ENCODE measurements at regions not wholly inside any gene's neighbourhood (a gene's known extent, or its start where the extent isn't known, plus 50 kb on each side); places are given as distances from the start of the nearest gene placed in this dataset.
A peak's percentile ranks its signal among the peaks of the same experiment; 100 is the strongest.

DNA sequence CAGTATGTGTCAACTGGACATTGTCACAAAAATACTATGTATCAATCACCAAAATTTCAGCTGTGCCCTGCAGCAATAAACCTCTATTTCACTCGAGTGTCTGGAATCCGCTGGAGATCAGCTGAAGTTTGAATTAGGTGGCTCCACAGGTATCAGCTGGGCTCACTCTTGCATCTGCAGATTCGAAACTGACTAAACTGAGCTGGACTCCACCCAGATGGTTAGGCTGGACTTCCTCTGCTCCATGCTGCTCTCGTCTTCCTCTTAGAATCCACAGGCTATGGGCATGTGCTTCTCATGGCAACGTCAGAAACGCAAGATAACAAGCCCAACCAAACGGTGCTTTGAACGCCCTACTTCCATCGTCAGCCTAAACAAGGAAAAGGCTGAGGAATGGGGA lies 565.3 kb upstream of the ROBO2 start:
- no peak overlapping the region for H3K23ac ChIP-seq (ENCODE audit: low read depth, low read length, poor library complexity)
- H3K4me2 ChIP-seq (ENCODE audit: insufficient read depth, low read length, poor library complexity, severe bottlenecking) = no peak overlapping the region
- no peak overlapping the region for H3K14ac ChIP-seq (ENCODE audit: low read length)
- no peak overlapping the region for H3K4ac ChIP-seq (ENCODE audit: low read length)
- H2BK15ac ChIP-seq (ENCODE audit: low read length) = no peak overlapping the region
- H2BK5ac ChIP-seq (ENCODE audit: low read length) = no peak overlapping the region
- no peak overlapping the region for H2AFZ ChIP-seq (ENCODE audit: low read length)
- no peaks in the 10 kb centered on the region for H3K4me1 ChIP-seq (ENCODE audit: control insufficient read depth in 2 of 2, insufficient read depth in 1 of 2, low read depth in 1 of 2, low read length in 2 of 2)
- H3K4me3 ChIP-seq (ENCODE audit: low read length in 2 of 2) = no peak overlapping the region
- H3K9me3 ChIP-seq (replicated peaks in 1 of 2; ENCODE audit: control insufficient read depth in 2 of 2, insufficient read depth in 1 of 2, low read depth in 1 of 2, low read length in 2 of 2) = no peaks in the 10 kb centered on the region
- H2BK120ac ChIP-seq (ENCODE audit: low read depth, low read length) = no peak overlapping the region
- H2AK5ac ChIP-seq (ENCODE audit: low read depth, low read length) = no peak overlapping the region
- no peaks in the 10 kb centered on the region for H3K79me1 ChIP-seq (ENCODE audit: low read depth, low read length)
- DNase-seq (ENCODE audit: low spot score) = no peak
- no peak overlapping the region for H2BK12ac ChIP-seq (ENCODE audit: low read length)
- H3K27me3 ChIP-seq (ENCODE audit: control insufficient read depth in 3 of 3, insufficient read depth in 3 of 3, low read depth in 1 of 3, low read length in 3 of 3) = no peaks in the 10 kb centered on the region
- no peak overlapping the region for H3K27ac ChIP-seq (replicated peaks; ENCODE audit: low read length)
- no peak overlapping the region for H4K91ac ChIP-seq (ENCODE audit: low read depth, low read length, poor library complexity)
- no CpG with 5 or more reads among the region's 9 CpGs for WGBS, 2 donors (ENCODE audit: extremely low coverage in 2 of 2, insufficient read length in 2 of 2, insufficient replicate concordance in 1 of 2)
- no peak overlapping the region for H3K9ac ChIP-seq (ENCODE audit: low read depth, low read length, poor library complexity)
- H3K18ac ChIP-seq (ENCODE audit: low read length) = peak overlapping the region; percentile 58
- H4K8ac ChIP-seq (ENCODE audit: low read depth, low read length) = no peak overlapping the region
- no peaks in the 10 kb centered on the region for H3K36me3 ChIP-seq (replicated peaks in 1 of 2; ENCODE audit: control insufficient read depth in 2 of 2, insufficient read depth in 2 of 2, low read length in 2 of 2)

DNA sequence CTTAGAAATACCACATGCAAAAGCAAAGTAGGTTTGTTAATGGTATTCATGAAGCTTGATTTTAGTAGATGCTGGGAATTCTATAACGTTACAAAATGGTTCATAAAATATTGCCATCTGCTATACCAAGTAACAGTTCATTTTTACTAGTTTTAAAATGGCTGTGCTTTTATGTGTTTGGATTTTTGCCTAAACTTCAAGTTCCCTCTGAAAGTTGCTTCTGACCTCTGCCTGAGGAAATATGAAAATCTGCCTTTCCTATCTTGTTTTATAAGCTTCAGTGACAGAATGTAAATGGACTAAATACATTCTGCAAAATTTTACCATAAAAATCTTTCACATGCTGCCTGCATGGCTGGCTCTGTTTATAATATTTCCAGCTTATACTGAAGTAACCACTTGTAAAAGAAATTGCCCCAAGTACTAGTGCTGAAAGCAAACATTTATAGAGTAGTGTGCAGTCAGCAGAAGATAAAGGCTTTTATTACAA lies 560.7 kb upstream of the ROBO2 start:
- Histone ChIP-seq H3K23ac (ENCODE audit: low read depth, low read length, poor library complexity) (no peak overlapping the region), H2AK5ac (ENCODE audit: low read depth, low read length) (no peak overlapping the region), H3K27ac (replicated peaks; ENCODE audit: low read length) (no peak overlapping the region), H2BK5ac (ENCODE audit: low read length) (no peak overlapping the region), H3K14ac (ENCODE audit: low read length) (no peak overlapping the region), H3K4ac (ENCODE audit: low read length) (no peak overlapping the region), H2BK15ac (ENCODE audit: low read length) (no peak overlapping the region), H2BK12ac (ENCODE audit: low read length) (no peak overlapping the region), H3K4me2 (ENCODE audit: insufficient read depth, low read length, poor library complexity, severe bottlenecking) (no peak overlapping the region), H3K4me3 (ENCODE audit: low read length in 2 of 2) (no peak overlapping the region), H3K4me1 (ENCODE audit: control insufficient read depth in 2 of 2, insufficient read depth in 1 of 2, low read depth in 1 of 2, low read length in 2 of 2) (no peaks in the 10 kb centered on the region), H3K9ac (ENCODE audit: low read depth, low read length, poor library complexity) (no peak overlapping the region), H3K79me1 (ENCODE audit: low read depth, low read length) (no peaks in the 10 kb centered on the region), H2AFZ (ENCODE audit: low read length) (no peak overlapping the region), H4K91ac (ENCODE audit: low read depth, low read length, poor library complexity) (no peak overlapping the region), H3K18ac (ENCODE audit: low read length) (no peak overlapping the region), H4K8ac (ENCODE audit: low read depth, low read length) (no peak overlapping the region), H3K36me3 (replicated peaks in 1 of 2; ENCODE audit: control insufficient read depth in 2 of 2, insufficient read depth in 2 of 2, low read length in 2 of 2) (no peaks in the 10 kb centered on the region), H3K9me3 (replicated peaks in 1 of 2; ENCODE audit: control insufficient read depth in 2 of 2, insufficient read depth in 1 of 2, low read depth in 1 of 2, low read length in 2 of 2) (no peaks in the 10 kb centered on the region), H2BK120ac (ENCODE audit: low read depth, low read length) (no peak overlapping the region), H3K27me3 (ENCODE audit: control insufficient read depth in 3 of 3, insufficient read depth in 3 of 3, low read depth in 1 of 3, low read length in 3 of 3) (no peaks in the 10 kb centered on the region)
- no peak for DNase-seq (ENCODE audit: low spot score)
- WGBS, 2 donors (ENCODE audit: extremely low coverage in 2 of 2, insufficient read length in 2 of 2, insufficient replicate concordance in 1 of 2) = no CpG with 5 or more reads among the region's 1 CpG

DNA sequence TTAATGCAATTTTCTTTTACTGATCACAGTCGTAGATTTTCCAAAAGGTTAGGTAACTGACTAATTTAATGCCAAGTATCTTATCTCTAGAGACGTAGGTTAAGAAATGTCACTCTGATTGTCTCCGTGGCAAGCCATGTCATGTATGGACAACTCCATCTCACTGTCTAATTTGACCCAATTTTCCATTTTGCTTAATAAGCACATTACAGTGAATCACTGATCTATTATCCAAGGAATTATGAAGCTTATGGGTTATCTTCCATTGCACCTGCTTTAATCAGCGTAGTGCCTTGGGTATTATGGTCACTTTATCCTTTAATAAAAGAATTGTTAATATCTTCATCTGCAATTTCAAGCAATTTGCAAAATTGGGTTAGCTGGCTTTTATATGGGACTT lies 557.4 kb upstream of the ROBO2 start:
- H3K23ac ChIP-seq (ENCODE audit: low read depth, low read length, poor library complexity) = no peak overlapping the region
- H4K91ac ChIP-seq (ENCODE audit: low read depth, low read length, poor library complexity) = no peak overlapping the region
- no peak overlapping the region for H2BK15ac ChIP-seq (ENCODE audit: low read length)
- H3K79me1 ChIP-seq (ENCODE audit: low read depth, low read length) = no peaks in the 10 kb centered on the region
- no peaks in the 10 kb centered on the region for H3K4me1 ChIP-seq (ENCODE audit: control insufficient read depth in 2 of 2, insufficient read depth in 1 of 2, low read depth in 1 of 2, low read length in 2 of 2)
- H2AK5ac ChIP-seq (ENCODE audit: low read depth, low read length) = no peak overlapping the region
- H3K9me3 ChIP-seq (replicated peaks in 1 of 2; ENCODE audit: control insufficient read depth in 2 of 2, insufficient read depth in 1 of 2, low read depth in 1 of 2, low read length in 2 of 2) = no peaks in the 10 kb centered on the region
- H3K36me3 ChIP-seq (replicated peaks in 1 of 2; ENCODE audit: control insufficient read depth in 2 of 2, insufficient read depth in 2 of 2, low read length in 2 of 2) = no peaks in the 10 kb centered on the region
- H3K4ac ChIP-seq (ENCODE audit: low read length) = no peak overlapping the region
- no peak overlapping the region for H2BK5ac ChIP-seq (ENCODE audit: low read length)
- no peak overlapping the region for H3K14ac ChIP-seq (ENCODE audit: low read length)
- no CpG with 5 or more reads among the region's 4 CpGs for WGBS, 2 donors (ENCODE audit: extremely low coverage in 2 of 2, insufficient read length in 2 of 2, insufficient replicate concordance in 1 of 2)
- H2BK120ac ChIP-seq (ENCODE audit: low read depth, low read length) = no peak overlapping the region
- no peak overlapping the region for H2BK12ac ChIP-seq (ENCODE audit: low read length)
- no peak for DNase-seq (ENCODE audit: low spot score)
- no peak overlapping the region for H3K9ac ChIP-seq (ENCODE audit: low read depth, low read length, poor library complexity)
- no peaks in the 10 kb centered on the region for H3K27me3 ChIP-seq (ENCODE audit: control insufficient read depth in 3 of 3, insufficient read depth in 3 of 3, low read depth in 1 of 3, low read length in 3 of 3)
- H3K27ac ChIP-seq (replicated peaks; ENCODE audit: low read length) = no peak overlapping the region
- no peak overlapping the region for H3K18ac ChIP-seq (ENCODE audit: low read length)
- no peak overlapping the region for H2AFZ ChIP-seq (ENCODE audit: low read length)
- no peak overlapping the region for H3K4me3 ChIP-seq (ENCODE audit: low read length in 2 of 2)
- no peak overlapping the region for H4K8ac ChIP-seq (ENCODE audit: low read depth, low read length)
- H3K4me2 ChIP-seq (ENCODE audit: insufficient read depth, low read length, poor library complexity, severe bottlenecking) = no peak overlapping the region

DNA sequence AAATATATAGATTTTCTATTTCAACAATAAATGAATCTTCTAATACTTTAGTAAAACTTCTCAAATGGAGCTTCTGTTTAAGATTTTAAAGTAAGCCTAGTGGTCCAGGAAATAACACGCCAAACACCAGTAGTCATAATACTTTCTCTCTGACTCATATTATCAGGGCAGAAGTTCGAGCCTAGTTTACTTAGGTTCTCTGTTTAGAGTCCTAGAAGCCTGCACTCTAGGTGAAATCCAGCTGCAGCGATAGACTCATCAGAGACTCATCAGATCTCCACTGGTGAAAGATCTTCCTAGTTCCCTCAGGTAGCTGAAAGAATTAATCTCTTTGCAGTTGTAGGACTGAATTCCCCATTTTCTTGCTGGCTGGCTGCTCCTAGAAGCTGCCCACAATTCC lies 552.5 kb upstream of the ROBO2 start:
- no peaks in the 10 kb centered on the region for H3K27me3 ChIP-seq (ENCODE audit: control insufficient read depth in 3 of 3, insufficient read depth in 3 of 3, low read depth in 1 of 3, low read length in 3 of 3)
- H3K79me1 ChIP-seq (ENCODE audit: low read depth, low read length) = no peaks in the 10 kb centered on the region
- H3K4me1 ChIP-seq (ENCODE audit: control insufficient read depth in 2 of 2, insufficient read depth in 1 of 2, low read depth in 1 of 2, low read length in 2 of 2) = no peaks in the 10 kb centered on the region
- no peaks in the 10 kb centered on the region for H3K36me3 ChIP-seq (replicated peaks in 1 of 2; ENCODE audit: control insufficient read depth in 2 of 2, insufficient read depth in 2 of 2, low read length in 2 of 2)
- no CpG with 5 or more reads among the region's 3 CpGs for WGBS, 2 donors (ENCODE audit: extremely low coverage in 2 of 2, insufficient read length in 2 of 2, insufficient replicate concordance in 1 of 2)
- no peak overlapping the region for H3K14ac ChIP-seq (ENCODE audit: low read length)
- DNase-seq (ENCODE audit: low spot score) = no peak
- H3K18ac ChIP-seq (ENCODE audit: low read length) = no peak overlapping the region
- H4K8ac ChIP-seq (ENCODE audit: low read depth, low read length) = no peak overlapping the region
- H3K4ac ChIP-seq (ENCODE audit: low read length) = no peak overlapping the region
- H2AFZ ChIP-seq (ENCODE audit: low read length) = no peak overlapping the region
- H2AK5ac ChIP-seq (ENCODE audit: low read depth, low read length) = no peak overlapping the region
- no peak overlapping the region for H2BK12ac ChIP-seq (ENCODE audit: low read length)
- H3K9ac ChIP-seq (ENCODE audit: low read depth, low read length, poor library complexity) = no peak overlapping the region
- H3K4me3 ChIP-seq (ENCODE audit: low read length in 2 of 2) = no peak overlapping the region
- H2BK15ac ChIP-seq (ENCODE audit: low read length) = no peak overlapping the region
- no peak overlapping the region for H3K27ac ChIP-seq (replicated peaks; ENCODE audit: low read length)
- peaks cover 0 to 3% of the 10 kb centered on the region in 2 donors for H3K9me3 ChIP-seq (replicated peaks in 1 of 2; ENCODE audit: control insufficient read depth in 2 of 2, insufficient read depth in 1 of 2, low read depth in 1 of 2, low read length in 2 of 2)
- no peak overlapping the region for H3K4me2 ChIP-seq (ENCODE audit: insufficient read depth, low read length, poor library complexity, severe bottlenecking)
- no peak overlapping the region for H2BK5ac ChIP-seq (ENCODE audit: low read length)
- H3K23ac ChIP-seq (ENCODE audit: low read depth, low read length, poor library complexity) = no peak overlapping the region
- no peak overlapping the region for H2BK120ac ChIP-seq (ENCODE audit: low read depth, low read length)
- no peak overlapping the region for H4K91ac ChIP-seq (ENCODE audit: low read depth, low read length, poor library complexity)

Measured in neuronal stem cell (in vitro differentiated cells).